MM.1S (cell line): ENCODE measurements at regions not wholly inside any gene's neighbourhood (a gene's known extent, or its start where the extent isn't known, plus 50 kb on each side); places are given as distances from the start of the nearest gene placed in this dataset.

Source experiments
- EZH2 ChIP-seq: fragments of 300-600 bp; sonication (generic); optimal IDR thresholded peaks from 2 replicates; pipeline ENCODE3; 2017; ENCODE audit warnings: low read depth, mild to moderate bottlenecking, antibody characterized with exemption, low read length, mixed read lengths
- EZH2phosphoT487 ChIP-seq: fragments of 300-600 bp; sonication (generic); IDR thresholded peaks from 2 replicates; pipeline ENCODE4 v1.6.1; 2018; ENCODE audit warnings: antibody characterized with exemption, low read length
- TF ChIP-seq, protein P1 (sequence below): fragments of 300-600 bp; sonication (generic); IDR thresholded peaks from 2 replicates; pipeline ENCODE4 v1.5.1; 2016; ENCODE audit warnings: antibody characterized with exemption, low read length, mixed read lengths

DNA sequence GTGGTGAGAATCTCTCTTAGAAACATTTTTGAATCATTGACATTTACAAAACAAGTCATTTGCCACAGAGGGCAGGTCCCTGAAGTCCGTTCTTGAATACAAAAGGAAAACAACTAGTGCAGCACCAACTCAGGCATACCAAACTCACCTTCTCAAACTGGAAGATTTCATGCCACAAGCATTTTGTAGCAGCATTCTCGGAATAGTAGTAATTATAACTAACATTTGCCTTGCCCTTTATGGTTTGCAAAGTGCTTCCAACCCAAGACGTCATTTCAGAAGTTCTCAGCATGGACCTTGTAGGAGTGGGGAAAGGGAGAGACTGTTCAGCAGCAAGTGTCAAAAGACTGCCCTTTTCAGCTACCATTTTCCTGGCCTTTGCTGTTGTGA is 344.6 kb downstream of the RFC3 start:
- TF ChIP-seq EZH2phosphoT487 = no peak
- TF ChIP-seq, protein P1, sequence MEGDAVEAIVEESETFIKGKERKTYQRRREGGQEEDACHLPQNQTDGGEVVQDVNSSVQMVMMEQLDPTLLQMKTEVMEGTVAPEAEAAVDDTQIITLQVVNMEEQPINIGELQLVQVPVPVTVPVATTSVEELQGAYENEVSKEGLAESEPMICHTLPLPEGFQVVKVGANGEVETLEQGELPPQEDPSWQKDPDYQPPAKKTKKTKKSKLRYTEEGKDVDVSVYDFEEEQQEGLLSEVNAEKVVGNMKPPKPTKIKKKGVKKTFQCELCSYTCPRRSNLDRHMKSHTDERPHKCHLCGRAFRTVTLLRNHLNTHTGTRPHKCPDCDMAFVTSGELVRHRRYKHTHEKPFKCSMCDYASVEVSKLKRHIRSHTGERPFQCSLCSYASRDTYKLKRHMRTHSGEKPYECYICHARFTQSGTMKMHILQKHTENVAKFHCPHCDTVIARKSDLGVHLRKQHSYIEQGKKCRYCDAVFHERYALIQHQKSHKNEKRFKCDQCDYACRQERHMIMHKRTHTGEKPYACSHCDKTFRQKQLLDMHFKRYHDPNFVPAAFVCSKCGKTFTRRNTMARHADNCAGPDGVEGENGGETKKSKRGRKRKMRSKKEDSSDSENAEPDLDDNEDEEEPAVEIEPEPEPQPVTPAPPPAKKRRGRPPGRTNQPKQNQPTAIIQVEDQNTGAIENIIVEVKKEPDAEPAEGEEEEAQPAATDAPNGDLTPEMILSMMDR = no peak
- TF ChIP-seq EZH2 = no peak
